GM23338 (cell line): ENCODE measurements at regions not wholly inside any gene's neighbourhood (a gene's known extent, or its start where the extent isn't known, plus 50 kb on each side); places are given as distances from the start of the nearest gene placed in this dataset.
A peak's percentile ranks its signal among the peaks of the same experiment; 100 is the strongest.

ENCODE experiments used
- ATAC-seq: fragments of 200-7000 bp; cut with Tn5 transposase; 3 replicates; pipeline ENCODE4 v1.9.1; 2020
- DNase-seq: peaks from one replicate; pipeline ENCODE4 v3.0.0-alpha.2; 2015; ENCODE audit warnings: low spot score
- H2AFZ ChIP-seq: fragments of 200-600 bp; sonication (generic); 2 replicates; pipeline ENCODE4 v1.8.0; 2016; ENCODE audit warnings: antibody characterized with exemption, mild to moderate bottlenecking, moderate library complexity
- H3F3A ChIP-seq: fragments of 200-600 bp; sonication (generic); replicated peaks from 2 replicates; pipeline ENCODE4 v1.8.0; 2017; ENCODE audit warnings: antibody characterized with exemption, mixed run types, low read depth
- H3K27ac ChIP-seq: fragments of 200-600 bp; sonication (generic); 2 replicates; pipeline ENCODE4 v1.6.1; 2016; ENCODE audit warnings: low read depth
- H3K27me3 ChIP-seq: fragments of 200-600 bp; sonication (generic); 2 replicates; pipeline ENCODE4 v1.8.0; 2016; ENCODE audit warnings: mild to moderate bottlenecking, mixed run types, moderate library complexity; ENCODE audit not compliant: insufficient read depth
- H3K36me3 ChIP-seq: fragments of 200-600 bp; sonication (generic); 2 replicates; pipeline ENCODE4 v1.8.0; 2016; ENCODE audit warnings: mild to moderate bottlenecking; ENCODE audit not compliant: insufficient read depth
- H3K4me1 ChIP-seq: fragments of 200-600 bp; sonication (generic); 2 replicates; pipeline ENCODE4 v1.8.0; 2016; ENCODE audit warnings: mild to moderate bottlenecking, moderate library complexity; ENCODE audit not compliant: insufficient read depth
- H3K4me2 ChIP-seq: fragments of 200-600 bp; sonication (generic); 2 replicates; pipeline ENCODE4 v1.7.1; 2017; ENCODE audit warnings: mixed run types
- H3K4me3 ChIP-seq: fragments of 200-600 bp; sonication (generic); 2 replicates; pipeline ENCODE4 v1.6.1; 2016; ENCODE audit warnings: mixed run types
- H3K79me2 ChIP-seq: fragments of 200-600 bp; sonication (generic); replicated peaks from 2 replicates; pipeline ENCODE4 v1.8.0; 2017; ENCODE audit warnings: mild to moderate bottlenecking; ENCODE audit not compliant: insufficient read depth
- H3K9me2 ChIP-seq: fragments of 200-600 bp; sonication (generic); 2 replicates; pipeline ENCODE4 v1.8.0; 2017; ENCODE audit not compliant: insufficient read depth
- H4K20me1 ChIP-seq: fragments of 200-600 bp; sonication (generic); replicated peaks from 2 replicates; pipeline ENCODE4 v1.8.0; 2017; ENCODE audit warnings: mild to moderate bottlenecking; ENCODE audit not compliant: insufficient read depth
- H3K27ac Mint-ChIP-seq: 2 replicates; pipeline ENCODE4 v1.8.0; 2020; ENCODE audit warnings: inconsistent platforms, mild to moderate bottlenecking, moderate library complexity, mixed read lengths
- H3K27me3 Mint-ChIP-seq: 3 replicates; pipeline ENCODE4 v1.8.0; 2022; ENCODE audit warnings: low read depth, mild to moderate bottlenecking, moderate library complexity, mixed read lengths, inconsistent platforms; ENCODE audit not compliant: insufficient read depth, poor library complexity
- H3K36me3 Mint-ChIP-seq: 3 replicates; pipeline ENCODE4 v1.8.0; 2021; ENCODE audit warnings: low read depth, mild to moderate bottlenecking, inconsistent platforms, moderate library complexity, mixed read lengths
- H3K4me1 Mint-ChIP-seq: 3 replicates; pipeline ENCODE4 v1.8.0; 2020; ENCODE audit warnings: mild to moderate bottlenecking, inconsistent platforms, mixed read lengths
- H3K4me3 Mint-ChIP-seq: 3 replicates; pipeline ENCODE4 v1.8.0; 2021; ENCODE audit warnings: moderate library complexity, mild to moderate bottlenecking, inconsistent platforms, mixed read lengths
- H3K9me3 Mint-ChIP-seq: 3 replicates; pipeline ENCODE4 v1.8.0; 2020; ENCODE audit warnings: moderate library complexity, mild to moderate bottlenecking, inconsistent platforms, mixed read lengths
- CREB1 ChIP-seq: fragments of 250-450 bp; sonication (Bioruptor Pico); IDR thresholded peaks from 2 replicates; pipeline ENCODE4 v1.5.0; 2020; ENCODE audit warnings: low read depth, mild to moderate bottlenecking, moderate library complexity
- CTCF ChIP-seq, 2 experiments: fragments of 200-600 bp in 1 of 2; sonication (generic) in 1 of 2; conservative IDR thresholded peaks; 2 replicates each; pipeline versions ENCODE4 v1.5.1 to v1.6.1; 2016 to 2017; ENCODE audit warnings: antibody characterized with exemption in 2 of 2, low read depth in 2 of 2, mild to moderate bottlenecking in 2 of 2, moderate library complexity in 1 of 2
- ETS1 ChIP-seq: IDR thresholded peaks from 2 replicates; pipeline ENCODE4 v1.6.1; 2016; ENCODE audit warnings: antibody characterized with exemption
- EZH2 ChIP-seq: fragments of 200-600 bp; sonication (generic); IDR thresholded peaks from one replicate; pipeline ENCODE4 v1.8.0; 2017; ENCODE audit warnings: antibody characterized with exemption, mild to moderate bottlenecking, low read depth; ENCODE audit not compliant: unreplicated experiment
- EZH2phosphoT487 ChIP-seq: fragments of 200-600 bp; sonication (generic); IDR thresholded peaks from one replicate; pipeline ENCODE4 v1.8.1; 2018; ENCODE audit warnings: antibody characterized with exemption; ENCODE audit not compliant: unreplicated experiment
- STAT1 ChIP-seq: IDR thresholded peaks from one replicate; pipeline ENCODE4 v1.6.1; 2016; ENCODE audit warnings: antibody characterized with exemption; ENCODE audit not compliant: unreplicated experiment
- ZNF114 ChIP-seq: fragments of 250-450 bp; sonication (Bioruptor Pico); IDR thresholded peaks from 2 replicates; pipeline ENCODE4 v1.5.0; 2020; ENCODE audit warnings: mild to moderate bottlenecking, moderate library complexity
- TF ChIP-seq, protein P1 (sequence below): fragments of 250-450 bp; sonication (Bioruptor Pico); IDR thresholded peaks from 2 replicates; pipeline ENCODE4 v1.5.0; 2020; ENCODE audit warnings: mild to moderate bottlenecking, moderate library complexity

DNA sequence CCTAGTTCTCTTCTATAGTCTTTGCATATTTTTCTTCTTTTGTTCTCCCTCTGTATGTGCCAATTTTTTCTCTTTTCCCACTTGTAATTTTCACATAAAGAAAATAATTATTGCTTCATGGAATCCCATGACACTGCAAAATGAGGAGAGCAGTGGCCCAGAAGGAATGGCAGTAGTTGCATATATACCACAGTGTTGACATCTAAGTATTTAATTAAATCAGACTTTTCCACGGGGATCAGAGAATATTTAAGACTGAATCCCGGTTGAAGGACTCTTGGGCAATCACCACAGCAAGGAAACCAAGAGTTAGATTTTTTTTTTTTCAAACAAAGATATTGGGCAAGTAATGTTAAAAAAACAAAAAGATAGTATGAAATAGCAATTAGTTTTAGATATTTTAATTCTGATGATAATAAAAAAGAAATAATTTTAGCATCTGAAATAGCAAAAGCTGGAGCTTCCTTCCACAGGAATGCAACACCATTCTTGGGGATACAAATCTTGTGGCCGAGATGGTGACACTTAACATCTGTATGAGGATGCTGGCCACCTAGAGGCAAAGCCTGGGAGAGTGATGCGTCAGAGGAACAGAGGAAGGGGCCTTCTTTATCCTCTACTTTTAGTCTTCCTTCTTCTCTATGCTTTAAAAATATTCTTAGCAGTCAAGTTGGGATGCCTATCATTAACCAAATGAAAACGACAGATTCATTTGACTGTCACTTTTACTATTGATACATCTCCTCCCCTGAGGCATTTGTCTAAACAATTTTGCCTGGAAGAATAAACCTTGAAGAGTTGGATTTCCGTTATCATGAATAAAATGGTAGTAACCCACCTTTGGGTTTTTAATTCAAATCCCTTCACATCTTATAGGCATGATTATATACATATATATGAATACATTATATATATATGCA lies 356.2 kb downstream of the GJA1 start:
- no peak overlapping the region for H3K4me3 ChIP-seq
- H3K4me2 ChIP-seq = no peak overlapping the region
- no peak overlapping the region for H3K4me3 Mint-ChIP-seq
- H3K4me1 ChIP-seq = no peaks in the 10 kb centered on the region
- H3K79me2 ChIP-seq = no peaks in the 10 kb centered on the region
- ATAC-seq = peak; percentile 79
- H3K27ac Mint-ChIP-seq = no peak overlapping the region
- TF ChIP-seq, protein P1, sequence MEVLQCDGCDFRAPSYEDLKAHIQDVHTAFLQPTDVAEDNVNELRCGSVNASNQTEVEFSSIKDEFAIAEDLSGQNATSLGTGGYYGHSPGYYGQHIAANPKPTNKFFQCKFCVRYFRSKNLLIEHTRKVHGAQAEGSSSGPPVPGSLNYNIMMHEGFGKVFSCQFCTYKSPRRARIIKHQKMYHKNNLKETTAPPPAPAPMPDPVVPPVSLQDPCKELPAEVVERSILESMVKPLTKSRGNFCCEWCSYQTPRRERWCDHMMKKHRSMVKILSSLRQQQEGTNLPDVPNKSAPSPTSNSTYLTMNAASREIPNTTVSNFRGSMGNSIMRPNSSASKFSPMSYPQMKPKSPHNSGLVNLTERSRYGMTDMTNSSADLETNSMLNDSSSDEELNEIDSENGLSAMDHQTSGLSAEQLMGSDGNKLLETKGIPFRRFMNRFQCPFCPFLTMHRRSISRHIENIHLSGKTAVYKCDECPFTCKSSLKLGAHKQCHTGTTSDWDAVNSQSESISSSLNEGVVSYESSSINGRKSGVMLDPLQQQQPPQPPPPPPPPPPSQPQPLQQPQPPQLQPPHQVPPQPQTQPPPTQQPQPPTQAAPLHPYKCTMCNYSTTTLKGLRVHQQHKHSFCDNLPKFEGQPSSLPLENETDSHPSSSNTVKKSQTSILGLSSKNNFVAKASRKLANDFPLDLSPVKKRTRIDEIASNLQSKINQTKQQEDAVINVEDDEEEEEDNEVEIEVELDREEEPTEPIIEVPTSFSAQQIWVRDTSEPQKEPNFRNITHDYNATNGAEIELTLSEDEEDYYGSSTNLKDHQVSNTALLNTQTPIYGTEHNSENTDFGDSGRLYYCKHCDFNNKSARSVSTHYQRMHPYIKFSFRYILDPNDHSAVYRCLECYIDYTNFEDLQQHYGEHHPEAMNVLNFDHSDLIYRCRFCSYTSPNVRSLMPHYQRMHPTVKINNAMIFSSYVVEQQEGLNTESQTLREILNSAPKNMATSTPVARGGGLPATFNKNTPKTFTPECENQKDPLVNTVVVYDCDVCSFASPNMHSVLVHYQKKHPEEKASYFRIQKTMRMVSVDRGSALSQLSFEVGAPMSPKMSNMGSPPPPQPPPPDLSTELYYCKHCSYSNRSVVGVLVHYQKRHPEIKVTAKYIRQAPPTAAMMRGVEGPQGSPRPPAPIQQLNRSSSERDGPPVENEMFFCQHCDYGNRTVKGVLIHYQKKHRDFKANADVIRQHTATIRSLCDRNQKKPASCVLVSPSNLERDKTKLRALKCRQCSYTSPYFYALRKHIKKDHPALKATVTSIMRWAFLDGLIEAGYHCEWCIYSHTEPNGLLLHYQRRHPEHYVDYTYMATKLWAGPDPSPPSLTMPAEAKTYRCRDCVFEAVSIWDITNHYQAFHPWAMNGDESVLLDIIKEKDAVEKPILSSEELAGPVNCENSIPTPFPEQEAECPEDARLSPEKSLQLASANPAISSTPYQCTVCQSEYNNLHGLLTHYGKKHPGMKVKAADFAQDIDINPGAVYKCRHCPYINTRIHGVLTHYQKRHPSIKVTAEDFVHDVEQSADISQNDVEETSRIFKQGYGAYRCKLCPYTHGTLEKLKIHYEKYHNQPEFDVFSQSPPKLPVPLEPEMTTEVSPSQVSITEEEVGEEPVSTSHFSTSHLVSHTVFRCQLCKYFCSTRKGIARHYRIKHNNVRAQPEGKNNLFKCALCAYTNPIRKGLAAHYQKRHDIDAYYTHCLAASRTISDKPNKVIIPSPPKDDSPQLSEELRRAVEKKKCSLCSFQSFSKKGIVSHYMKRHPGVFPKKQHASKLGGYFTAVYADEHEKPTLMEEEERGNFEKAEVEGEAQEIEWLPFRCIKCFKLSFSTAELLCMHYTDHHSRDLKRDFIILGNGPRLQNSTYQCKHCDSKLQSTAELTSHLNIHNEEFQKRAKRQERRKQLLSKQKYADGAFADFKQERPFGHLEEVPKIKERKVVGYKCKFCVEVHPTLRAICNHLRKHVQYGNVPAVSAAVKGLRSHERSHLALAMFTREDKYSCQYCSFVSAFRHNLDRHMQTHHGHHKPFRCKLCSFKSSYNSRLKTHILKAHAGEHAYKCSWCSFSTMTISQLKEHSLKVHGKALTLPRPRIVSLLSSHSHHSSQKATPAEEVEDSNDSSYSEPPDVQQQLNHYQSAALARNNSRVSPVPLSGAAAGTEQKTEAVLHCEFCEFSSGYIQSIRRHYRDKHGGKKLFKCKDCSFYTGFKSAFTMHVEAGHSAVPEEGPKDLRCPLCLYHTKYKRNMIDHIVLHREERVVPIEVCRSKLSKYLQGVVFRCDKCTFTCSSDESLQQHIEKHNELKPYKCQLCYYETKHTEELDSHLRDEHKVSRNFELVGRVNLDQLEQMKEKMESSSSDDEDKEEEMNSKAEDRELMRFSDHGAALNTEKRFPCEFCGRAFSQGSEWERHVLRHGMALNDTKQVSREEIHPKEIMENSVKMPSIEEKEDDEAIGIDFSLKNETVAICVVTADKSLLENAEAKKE (CRISPR knock-in tag) = 0 out of 2 replicates have a peak, but pooled peaks have one; percentile 19
- TF ChIP-seq EZH2phosphoT487 (no peak), STAT1 (no peak), ZNF114 (no peak), CTCF (conservative IDR thresholded peaks at IDR 0.05; ENCODE audit: low read depth in 2 of 2) (peak; percentile 51 to 56), ETS1 (no peak), CREB1 (CRISPR knock-in tag) (0 out of 2 replicates have a peak, but pooled peaks have one; percentile 7), EZH2 (no peak)
- H3K9me3 Mint-ChIP-seq = peaks cover 6% of the 10 kb centered on the region; the same call in 1 of the 3 replicates
- H2AFZ ChIP-seq = no peak overlapping the region
- H3F3A ChIP-seq = no peaks in the 10 kb centered on the region
- DNase-seq = peak; percentile 60
- H3K36me3 Mint-ChIP-seq = peaks cover 3% of the 10 kb centered on the region; the same call in 2 of the 3 replicates
- H3K27me3 ChIP-seq = no peaks in the 10 kb centered on the region
- 0 out of 2 replicates have a peak, but pooled peaks cover under 1% of the 10 kb centered on the region for H3K9me2 ChIP-seq
- peaks cover 2% of the 10 kb centered on the region for H3K27me3 Mint-ChIP-seq
- no peaks in the 10 kb centered on the region for H3K36me3 ChIP-seq
- no peak overlapping the region for H3K27ac ChIP-seq
- H3K4me1 Mint-ChIP-seq = no peaks in the 10 kb centered on the region
- no peaks in the 10 kb centered on the region for H4K20me1 ChIP-seq
